GM10248 (cell line): ENCODE measurements at regions not wholly inside any gene's neighbourhood (a gene's known extent, or its start where the extent isn't known, plus 50 kb on each side); places are given as distances from the start of the nearest gene placed in this dataset.

Source experiments
- CTCF ChIA-PET: fragments of 300-600 bp; sonication (Branson Sonifier 250); formaldehyde crosslinking; extraction: SDS; loops from one replicate; lab custom pipeline; 2021; ENCODE audit warnings: antibody characterized with exemption; lab: Yijun Ruan, JAX
- POLR2A ChIA-PET: fragments of 350-650 bp; sonication (Branson Sonifier 250); formaldehyde crosslinking; extraction: SDS; loops from one replicate; lab custom pipeline; 2020; ENCODE audit warnings: antibody characterized with exemption; lab: Yijun Ruan, JAX
- DNase-seq: peaks from one replicate; pipeline ENCODE4 v3.0.0; 2012; ENCODE audit errors: extremely low spot score
- CTCF ChIP-seq: IDR thresholded peaks from 2 replicates; pipeline ENCODE4 v1.5.1; 2012; ENCODE audit warnings: mild to moderate bottlenecking, low read depth; ENCODE audit errors: extremely low read depth, missing control alignments, control extremely low read depth

- ChIA-PET CTCF (no interaction called here), POLR2A (no interaction called here)
- TF ChIP-seq CTCF, result no peak
- no peak for DNase-seq
Measured at GRCh38 chr20:18919996-18920395, 106.4 kb downstream of the SCP2D1 start.

DNA sequence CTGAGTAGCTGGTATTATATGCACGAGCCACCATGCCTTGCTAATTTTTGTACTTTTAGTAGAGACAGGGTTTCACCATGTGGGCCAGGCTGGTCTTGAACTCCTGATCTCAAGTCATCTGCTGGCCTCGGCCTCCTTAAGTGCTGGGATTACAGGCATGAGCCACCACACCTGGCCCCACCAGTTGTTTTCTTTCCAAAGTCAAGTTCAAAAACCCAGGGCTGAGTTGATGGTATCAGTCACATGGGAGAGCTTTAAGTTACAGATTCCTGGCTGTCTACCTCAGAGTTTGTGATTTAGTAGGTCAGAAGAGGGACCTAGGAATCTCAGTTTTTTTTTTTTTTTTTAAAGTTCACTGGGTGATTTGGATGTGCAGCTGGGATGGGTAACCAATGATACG, 107.7 kb downstream of the SCP2D1 start:
- CTCF ChIA-PET, result interaction anchor here (1.6 kb wide), 1 partner anchor 19 kb away, joined by 3 read pairs; no protein-coding TSS in a partner anchor
- POLR2A ChIA-PET, result no interaction called here
- no peak for TF ChIP-seq CTCF
- no peak for DNase-seq

GRCh38 chr20:18922251-18922650, 108.7 kb downstream of the SCP2D1 start:
- CTCF ChIA-PET, result interaction anchor here (1.6 kb wide), 1 partner anchor 20 kb away, joined by 3 read pairs; no protein-coding TSS in a partner anchor
- POLR2A ChIA-PET, result no interaction called here
- no peak for DNase-seq
- no peak for TF ChIP-seq CTCF

DNA sequence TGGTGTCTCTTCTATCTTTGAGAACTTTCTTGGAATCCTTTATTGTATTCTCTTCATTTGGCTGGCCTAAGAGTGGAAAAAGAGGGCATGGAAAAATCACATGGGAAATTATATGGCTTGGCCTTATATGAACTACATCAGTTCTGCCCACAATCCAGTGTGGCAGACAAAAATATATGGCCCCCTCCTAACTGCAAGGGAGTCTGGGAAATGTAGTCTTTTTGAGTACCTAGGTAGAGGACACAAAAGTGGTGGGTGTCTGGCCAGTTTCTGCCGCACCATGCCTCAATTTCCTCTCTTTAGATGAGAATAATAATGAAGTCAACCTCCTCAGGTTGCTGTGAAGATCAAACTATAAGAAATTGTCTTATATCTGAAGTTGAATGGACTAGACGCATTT, 109.3 kb downstream of the SCP2D1 start:
- no peak for DNase-seq
- ChIA-PET POLR2A (interaction anchor here (0.6 kb wide), 1 partner anchor 506 kb away, joined by 4 read pairs; no protein-coding TSS in a partner anchor), CTCF (interaction anchor here (1.6 kb wide), 1 partner anchor 21 kb away, joined by 3 read pairs; no protein-coding TSS in a partner anchor)
- no peak for TF ChIP-seq CTCF

DNA sequence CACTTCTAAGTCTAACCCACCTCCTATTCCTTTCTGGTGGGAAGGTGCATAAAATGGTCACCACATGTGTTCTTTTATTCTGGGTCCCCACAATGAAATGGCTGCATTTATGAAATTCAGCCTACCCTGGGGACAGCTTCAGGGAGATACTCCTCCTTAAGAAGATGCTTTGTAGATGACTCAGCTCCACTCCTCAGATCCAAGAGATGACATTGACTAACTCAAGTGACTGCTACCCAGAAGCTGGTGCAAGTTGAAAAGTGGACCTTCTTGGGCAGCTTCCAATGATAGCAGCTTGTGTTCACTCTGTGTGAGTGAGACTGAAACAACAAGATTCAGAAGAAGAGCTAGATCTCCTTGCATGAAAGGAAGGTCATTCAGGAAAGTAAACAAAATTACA, 113.4 kb downstream of the SCP2D1 start:
- no peak for TF ChIP-seq CTCF
- DNase-seq, result no peak
- POLR2A ChIA-PET, result no interaction called here
- CTCF ChIA-PET, result interaction anchor here (1.0 kb wide), 1 partner anchor 10 kb away, joined by 3 read pairs; no protein-coding TSS in a partner anchor

- no peak for TF ChIP-seq CTCF
- DNase-seq, result no peak
- ChIA-PET CTCF (no interaction called here), POLR2A (no interaction called here)
Measured at GRCh38 chr20:18928626-18929025, 115.0 kb downstream of the SCP2D1 start.
